SK-N-SH treated with all-trans-retinoic acid at 6 μM for 48 hours (cell line): ENCODE measurements at regions not wholly inside any gene's neighbourhood (a gene's known extent, or its start where the extent isn't known, plus 50 kb on each side); places are given as distances from the start of the nearest gene placed in this dataset.

ENCODE experiments used
- ARNTL ChIP-seq: fragments of 450-650 bp; formaldehyde crosslinking; IDR thresholded peaks from 2 replicates; pipeline ENCODE4 v1.5.0; 2020; ENCODE audit warnings: low read depth, mild to moderate bottlenecking, moderate library complexity, borderline replicate concordance
- ESRRG ChIP-seq: fragments of 250-450 bp; sonication (Bioruptor Pico); IDR thresholded peaks from 2 replicates; pipeline ENCODE4 v1.6.1; 2021; ENCODE audit warnings: mild to moderate bottlenecking
- GLIS3 ChIP-seq: fragments of 250-450 bp; sonication (Bioruptor Pico); IDR thresholded peaks from 2 replicates; pipeline ENCODE4 v1.5.0; 2020; ENCODE audit warnings: mild to moderate bottlenecking, moderate library complexity
- POU6F1 ChIP-seq: fragments of 250-450 bp; sonication (Bioruptor Pico); IDR thresholded peaks from 2 replicates; pipeline ENCODE4 v1.8.0; 2021; ENCODE audit warnings: low read depth, mild to moderate bottlenecking, moderate library complexity, borderline replicate concordance
- PPARA ChIP-seq: fragments of 250-450 bp; sonication (Bioruptor Pico); IDR thresholded peaks from 2 replicates; pipeline ENCODE4 v1.5.0; 2020; ENCODE audit warnings: mild to moderate bottlenecking, borderline replicate concordance
- RARB ChIP-seq: fragments of 250-450 bp; sonication (Bioruptor Pico); IDR thresholded peaks from 2 replicates; pipeline ENCODE4 v1.8.0; 2021; ENCODE audit warnings: mild to moderate bottlenecking, moderate library complexity
- TF ChIP-seq, protein P1 (sequence below): fragments of 250-450 bp; sonication (Bioruptor Pico); IDR thresholded peaks from 2 replicates; pipeline ENCODE4 v1.5.0; 2020; ENCODE audit warnings: mild to moderate bottlenecking, moderate library complexity

DNA sequence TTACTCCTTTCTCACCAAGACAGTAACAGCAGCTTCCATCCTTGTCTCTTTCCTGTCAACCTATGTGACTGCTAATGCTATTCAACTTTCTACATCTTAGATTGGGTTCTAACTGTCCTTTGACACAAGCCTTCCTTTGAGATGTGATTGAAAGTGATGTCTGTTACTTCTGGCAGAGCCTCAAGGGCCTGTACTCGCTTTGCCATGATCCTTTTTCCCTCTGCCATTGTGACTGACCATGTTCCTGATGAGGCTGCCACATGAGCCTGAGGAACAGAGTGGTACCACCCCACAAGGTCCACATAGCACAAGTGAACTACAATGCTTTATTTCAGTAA lies 138.8 kb upstream of the RAB4A start:
- TF ChIP-seq PPARA: no peak
- TF ChIP-seq ESRRG (CRISPR knock-in tag): no peak
- TF ChIP-seq GLIS3 (CRISPR knock-in tag): no peak
- no peak for TF ChIP-seq ARNTL (CRISPR knock-in tag)
- no peak for TF ChIP-seq RARB (CRISPR knock-in tag)
- TF ChIP-seq, protein P1, sequence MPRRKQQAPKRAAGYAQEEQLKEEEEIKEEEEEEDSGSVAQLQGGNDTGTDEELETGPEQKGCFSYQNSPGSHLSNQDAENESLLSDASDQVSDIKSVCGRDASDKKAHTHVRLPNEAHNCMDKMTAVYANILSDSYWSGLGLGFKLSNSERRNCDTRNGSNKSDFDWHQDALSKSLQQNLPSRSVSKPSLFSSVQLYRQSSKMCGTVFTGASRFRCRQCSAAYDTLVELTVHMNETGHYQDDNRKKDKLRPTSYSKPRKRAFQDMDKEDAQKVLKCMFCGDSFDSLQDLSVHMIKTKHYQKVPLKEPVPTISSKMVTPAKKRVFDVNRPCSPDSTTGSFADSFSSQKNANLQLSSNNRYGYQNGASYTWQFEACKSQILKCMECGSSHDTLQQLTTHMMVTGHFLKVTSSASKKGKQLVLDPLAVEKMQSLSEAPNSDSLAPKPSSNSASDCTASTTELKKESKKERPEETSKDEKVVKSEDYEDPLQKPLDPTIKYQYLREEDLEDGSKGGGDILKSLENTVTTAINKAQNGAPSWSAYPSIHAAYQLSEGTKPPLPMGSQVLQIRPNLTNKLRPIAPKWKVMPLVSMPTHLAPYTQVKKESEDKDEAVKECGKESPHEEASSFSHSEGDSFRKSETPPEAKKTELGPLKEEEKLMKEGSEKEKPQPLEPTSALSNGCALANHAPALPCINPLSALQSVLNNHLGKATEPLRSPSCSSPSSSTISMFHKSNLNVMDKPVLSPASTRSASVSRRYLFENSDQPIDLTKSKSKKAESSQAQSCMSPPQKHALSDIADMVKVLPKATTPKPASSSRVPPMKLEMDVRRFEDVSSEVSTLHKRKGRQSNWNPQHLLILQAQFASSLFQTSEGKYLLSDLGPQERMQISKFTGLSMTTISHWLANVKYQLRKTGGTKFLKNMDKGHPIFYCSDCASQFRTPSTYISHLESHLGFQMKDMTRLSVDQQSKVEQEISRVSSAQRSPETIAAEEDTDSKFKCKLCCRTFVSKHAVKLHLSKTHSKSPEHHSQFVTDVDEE (CRISPR knock-in tag): no peak
- TF ChIP-seq POU6F1 (CRISPR knock-in tag): no peak
